HCT116 (cell line): ENCODE measurements at regions not wholly inside any gene's neighbourhood (a gene's known extent, or its start where the extent isn't known, plus 50 kb on each side); places are given as distances from the start of the nearest gene placed in this dataset.

ENCODE experiments used
- CTCF ChIP-seq, 3 experiments: fragments of 200-600 bp in 1 of 3; sonication (generic) in 1 of 3; IDR thresholded peaks in 2 of 3; conservative IDR thresholded peaks in 1 of 3; 2 replicates each; pipeline ENCODE4 v1.5.1; 2012 to 2017; ENCODE audit warnings: low read depth in 2 of 3, low read length in 2 of 3, antibody characterized with exemption in 1 of 3, borderline replicate concordance in 1 of 3, control low read depth in 1 of 3, mild to moderate bottlenecking in 1 of 3, mixed read lengths in 1 of 3, mixed run types in 1 of 3, moderate library complexity in 1 of 3; ENCODE audit not compliant: insufficient read depth in 1 of 3
- MAX ChIP-seq: IDR thresholded peaks from 2 replicates; pipeline ENCODE4 v1.6.1; 2012
- RAD21 ChIP-seq: IDR thresholded peaks from 2 replicates; pipeline ENCODE4 v1.6.1; 2012; ENCODE audit warnings: low read depth, mild to moderate bottlenecking
- SIN3A ChIP-seq: IDR thresholded peaks from 2 replicates; pipeline ENCODE4 v1.6.1; 2012; ENCODE audit warnings: low read depth
- TF ChIP-seq, protein P1 (sequence below): IDR thresholded peaks from 2 replicates; pipeline ENCODE4 v1.6.1; 2012; ENCODE audit warnings: low read depth

DNA sequence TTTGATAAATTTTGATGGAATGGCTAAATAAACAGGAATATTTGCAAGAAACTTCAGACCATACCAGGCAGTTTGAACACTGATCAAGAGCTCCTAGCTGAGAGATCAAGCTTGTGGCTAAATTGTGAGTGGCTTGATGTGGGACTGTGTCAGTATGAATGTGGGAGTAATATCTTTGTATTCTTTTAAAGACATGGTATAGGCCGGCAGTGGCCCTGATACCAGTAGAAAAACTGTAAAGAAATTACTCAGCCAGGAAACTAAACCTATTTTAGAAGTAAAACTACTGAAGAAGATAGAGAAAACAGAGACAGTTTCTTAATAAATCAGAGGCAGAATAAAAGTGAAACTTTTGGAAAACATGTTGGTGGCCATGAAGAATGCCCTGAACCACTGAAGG, 608.4 kb upstream of the SYNCRIP start:
- TF ChIP-seq RAD21: no peak
- TF ChIP-seq, protein P1, sequence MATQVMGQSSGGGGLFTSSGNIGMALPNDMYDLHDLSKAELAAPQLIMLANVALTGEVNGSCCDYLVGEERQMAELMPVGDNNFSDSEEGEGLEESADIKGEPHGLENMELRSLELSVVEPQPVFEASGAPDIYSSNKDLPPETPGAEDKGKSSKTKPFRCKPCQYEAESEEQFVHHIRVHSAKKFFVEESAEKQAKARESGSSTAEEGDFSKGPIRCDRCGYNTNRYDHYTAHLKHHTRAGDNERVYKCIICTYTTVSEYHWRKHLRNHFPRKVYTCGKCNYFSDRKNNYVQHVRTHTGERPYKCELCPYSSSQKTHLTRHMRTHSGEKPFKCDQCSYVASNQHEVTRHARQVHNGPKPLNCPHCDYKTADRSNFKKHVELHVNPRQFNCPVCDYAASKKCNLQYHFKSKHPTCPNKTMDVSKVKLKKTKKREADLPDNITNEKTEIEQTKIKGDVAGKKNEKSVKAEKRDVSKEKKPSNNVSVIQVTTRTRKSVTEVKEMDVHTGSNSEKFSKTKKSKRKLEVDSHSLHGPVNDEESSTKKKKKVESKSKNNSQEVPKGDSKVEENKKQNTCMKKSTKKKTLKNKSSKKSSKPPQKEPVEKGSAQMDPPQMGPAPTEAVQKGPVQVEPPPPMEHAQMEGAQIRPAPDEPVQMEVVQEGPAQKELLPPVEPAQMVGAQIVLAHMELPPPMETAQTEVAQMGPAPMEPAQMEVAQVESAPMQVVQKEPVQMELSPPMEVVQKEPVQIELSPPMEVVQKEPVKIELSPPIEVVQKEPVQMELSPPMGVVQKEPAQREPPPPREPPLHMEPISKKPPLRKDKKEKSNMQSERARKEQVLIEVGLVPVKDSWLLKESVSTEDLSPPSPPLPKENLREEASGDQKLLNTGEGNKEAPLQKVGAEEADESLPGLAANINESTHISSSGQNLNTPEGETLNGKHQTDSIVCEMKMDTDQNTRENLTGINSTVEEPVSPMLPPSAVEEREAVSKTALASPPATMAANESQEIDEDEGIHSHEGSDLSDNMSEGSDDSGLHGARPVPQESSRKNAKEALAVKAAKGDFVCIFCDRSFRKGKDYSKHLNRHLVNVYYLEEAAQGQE: no peak
- no peak for TF ChIP-seq SIN3A
- no peak for TF ChIP-seq MAX
- TF ChIP-seq CTCF (IDR thresholded peaks at IDR 0.05 in 2 of 3, conservative IDR thresholded peaks at IDR 0.05 in 1 of 3; ENCODE audit: borderline replicate concordance in 1 of 3, insufficient read depth in 1 of 3, low read depth in 2 of 3, low read length in 2 of 3): no peak
